ENCODE measurements at regions not wholly inside any gene's neighbourhood (a gene's known extent, or its start where the extent isn't known, plus 50 kb on each side); places are given as distances from the start of the nearest gene placed in this dataset.

DNA sequence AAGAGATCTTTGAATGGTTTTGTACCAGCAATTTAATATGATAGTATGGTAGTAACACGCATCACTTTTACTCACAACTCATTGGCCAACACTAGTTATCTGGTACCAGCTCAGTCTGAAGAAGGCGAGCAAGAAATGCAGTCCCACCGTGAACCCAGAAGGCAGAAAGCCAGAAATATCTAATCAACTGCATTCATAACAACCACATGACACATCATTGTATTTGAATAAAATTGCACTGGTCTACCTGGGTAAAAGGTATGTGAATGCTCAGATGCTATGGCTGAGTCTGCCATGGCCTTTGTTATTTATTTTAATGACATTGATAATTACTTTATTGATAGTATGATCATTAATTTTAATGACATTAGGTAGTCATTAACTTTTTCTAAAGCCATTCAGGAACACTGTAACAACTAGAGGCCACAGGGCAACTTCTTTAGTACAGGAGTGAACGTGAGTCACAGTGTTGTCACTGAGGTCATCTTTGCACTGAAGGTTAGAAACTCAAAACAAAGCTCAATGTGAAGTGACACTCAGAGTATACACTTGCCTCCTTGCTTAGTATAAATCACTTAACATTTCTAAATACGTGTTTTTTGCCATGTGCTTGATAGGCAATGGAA, 475.6 kb upstream of the TNP1 start:
- no peak for DNase-seq (ENCODE audit: low spot score)

DNA sequence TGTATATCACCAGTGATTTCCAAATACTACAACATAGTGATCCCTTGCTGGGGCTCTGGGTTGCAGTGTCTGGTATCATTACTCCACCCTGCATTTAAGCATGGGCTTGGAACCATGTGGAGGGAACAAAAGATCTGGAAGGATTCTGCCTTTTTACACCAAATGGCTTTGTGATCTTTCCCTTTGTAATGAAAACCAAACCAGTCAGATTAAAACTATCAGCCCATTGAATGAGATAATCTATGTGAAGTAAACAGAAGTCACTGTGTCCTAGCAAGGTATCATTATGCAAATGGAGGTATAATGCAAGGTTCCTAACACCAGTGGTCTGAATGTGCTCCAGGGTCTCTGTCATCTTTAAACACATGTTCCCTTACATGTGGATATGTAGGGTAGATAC, 474.7 kb upstream of the TNP1 start:
- no peak for DNase-seq (ENCODE audit: low spot score)

DNA sequence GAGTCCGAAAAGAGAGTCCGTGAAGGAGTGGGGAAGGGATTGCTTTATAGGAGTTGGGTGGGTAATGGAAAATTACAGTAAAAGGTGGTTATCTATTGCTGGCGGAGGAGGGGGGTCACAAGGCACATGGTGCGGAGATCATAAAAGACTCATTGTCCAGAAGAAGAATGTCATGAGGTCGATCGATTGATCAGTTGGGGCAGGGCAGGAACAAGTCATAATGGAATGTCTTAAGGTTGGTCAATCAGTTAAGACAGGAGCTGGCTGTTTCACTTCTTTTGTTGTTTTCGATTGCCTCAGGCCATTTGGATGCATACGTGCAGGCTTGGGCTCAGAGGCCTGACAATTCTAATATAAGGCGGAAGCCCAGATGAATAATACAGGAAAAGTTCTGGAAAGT, 473.0 kb upstream of the TNP1 start:
- no peak for DNase-seq (ENCODE audit: low spot score)

DNA sequence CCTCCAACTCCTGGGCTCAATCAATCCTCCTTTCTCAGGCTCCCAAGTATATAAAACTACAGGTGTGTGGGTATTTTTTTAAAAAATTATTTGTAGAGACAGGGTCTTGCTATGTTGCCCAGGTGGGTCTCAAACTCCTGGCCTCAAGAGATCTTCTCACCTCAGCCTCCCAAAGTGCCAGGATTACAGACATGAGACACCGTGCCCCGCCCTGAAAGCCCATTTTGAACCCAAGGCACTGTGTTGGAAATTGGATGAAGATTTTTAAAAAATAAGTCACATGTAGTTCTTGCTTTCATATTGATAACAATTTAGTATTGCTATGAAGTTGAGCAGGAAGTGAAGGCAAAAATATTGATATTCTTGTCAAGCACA, 472.5 kb upstream of the TNP1 start:
- no peak for DNase-seq (ENCODE audit: low spot score)

DNA sequence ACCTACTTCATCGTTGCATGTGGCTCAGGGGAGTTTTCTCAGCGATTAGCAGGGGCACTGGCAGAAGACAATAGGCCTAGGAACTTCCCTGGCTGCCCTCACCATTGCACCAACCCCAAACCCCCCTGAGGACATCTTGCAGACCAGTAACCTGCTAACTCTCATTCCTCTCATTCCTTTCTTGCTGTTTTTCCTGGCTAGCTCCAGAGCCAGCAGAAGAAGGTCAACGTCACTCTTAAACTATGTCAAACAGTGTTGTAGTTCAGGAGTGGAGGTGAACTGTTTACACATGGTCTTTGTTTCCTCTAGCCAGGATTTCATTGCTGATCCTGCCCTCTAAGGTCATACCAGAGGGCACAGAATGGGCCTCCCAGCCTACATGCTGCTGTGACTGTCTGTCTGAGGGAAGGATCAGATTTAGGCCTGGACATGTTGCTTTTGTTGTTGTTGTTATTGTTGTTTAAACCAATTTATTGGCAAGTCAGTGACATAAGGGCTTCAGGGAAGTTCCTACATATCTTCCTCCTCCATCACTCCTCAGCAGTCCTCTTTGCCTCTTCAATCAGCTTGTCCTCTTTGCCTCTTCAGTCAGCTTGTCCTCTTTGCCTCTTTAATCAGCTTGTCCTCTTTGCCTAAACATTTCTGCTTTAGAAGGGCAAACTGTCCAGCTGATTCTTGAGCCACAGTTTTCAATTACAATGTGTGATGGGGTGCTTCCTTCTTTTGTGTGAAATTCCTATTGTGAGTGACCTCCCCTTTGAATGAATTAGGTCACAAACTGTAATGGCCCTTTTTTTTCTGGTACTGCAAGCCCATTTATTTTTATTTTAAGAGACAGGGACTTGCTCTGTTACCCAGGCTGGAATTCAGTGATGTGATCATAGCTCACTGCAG, 471.9 kb upstream of the TNP1 start:
- DNase-seq (ENCODE audit: low spot score) = no peak

DNA sequence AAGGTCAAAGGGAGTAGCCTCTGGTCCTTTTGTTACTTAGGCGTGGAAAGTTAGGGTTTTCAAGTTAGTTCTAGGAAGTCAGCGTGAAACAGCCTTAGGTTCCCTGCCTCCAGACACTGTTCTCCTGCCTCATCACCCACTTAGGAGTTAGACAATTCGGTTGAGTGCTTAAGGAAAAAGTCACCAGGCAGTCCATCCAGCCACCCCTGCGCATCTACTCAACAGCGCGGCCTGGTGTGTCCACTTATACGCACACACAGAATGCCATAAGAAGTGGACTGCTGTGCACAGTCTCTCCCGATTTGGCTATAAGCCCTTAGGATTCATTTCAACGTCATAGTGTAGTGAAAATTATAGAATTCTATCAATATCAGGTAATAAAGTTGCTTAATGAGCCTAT, 470.8 kb upstream of the TNP1 start:
- no peak for DNase-seq (ENCODE audit: low spot score)

DNA sequence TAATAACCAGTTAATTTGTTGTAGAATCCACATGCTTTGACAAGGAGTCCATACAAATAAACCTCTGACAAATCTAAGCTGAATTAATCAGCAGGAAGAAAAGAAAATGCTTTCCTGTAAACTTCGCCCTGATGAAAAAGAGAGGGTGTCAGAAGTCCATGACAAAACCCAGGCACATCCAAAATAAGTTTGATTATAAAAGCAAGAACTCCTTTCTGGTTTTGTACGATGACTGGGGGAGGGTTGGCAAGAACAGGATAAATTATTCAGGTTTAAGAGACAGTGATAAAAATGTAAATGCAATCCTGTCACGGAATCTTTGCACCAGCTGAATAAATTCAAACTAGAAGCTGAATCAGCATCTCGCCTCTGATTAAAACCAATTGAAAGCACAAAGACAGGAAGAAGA, 469.2 kb upstream of the TNP1 start:
- DNase-seq (ENCODE audit: low spot score) = peak; percentile 34

DNA sequence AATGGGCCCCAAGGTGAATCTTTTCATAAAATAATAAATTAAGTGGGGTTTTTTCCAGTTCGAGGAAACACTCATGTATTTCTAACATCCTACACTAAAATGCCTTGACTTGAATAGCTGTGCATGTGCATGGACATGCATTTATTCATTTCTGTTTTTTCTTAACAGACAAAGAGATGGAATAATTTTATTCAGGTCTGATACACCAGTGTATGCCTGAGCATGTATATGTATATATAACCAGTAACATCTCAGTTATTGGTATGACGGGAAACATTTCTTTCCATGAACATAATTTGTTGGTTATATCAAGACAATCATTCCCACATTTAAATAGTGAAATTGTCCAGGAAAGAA, 468.7 kb upstream of the TNP1 start:
- no peak for DNase-seq (ENCODE audit: low spot score)

DNA sequence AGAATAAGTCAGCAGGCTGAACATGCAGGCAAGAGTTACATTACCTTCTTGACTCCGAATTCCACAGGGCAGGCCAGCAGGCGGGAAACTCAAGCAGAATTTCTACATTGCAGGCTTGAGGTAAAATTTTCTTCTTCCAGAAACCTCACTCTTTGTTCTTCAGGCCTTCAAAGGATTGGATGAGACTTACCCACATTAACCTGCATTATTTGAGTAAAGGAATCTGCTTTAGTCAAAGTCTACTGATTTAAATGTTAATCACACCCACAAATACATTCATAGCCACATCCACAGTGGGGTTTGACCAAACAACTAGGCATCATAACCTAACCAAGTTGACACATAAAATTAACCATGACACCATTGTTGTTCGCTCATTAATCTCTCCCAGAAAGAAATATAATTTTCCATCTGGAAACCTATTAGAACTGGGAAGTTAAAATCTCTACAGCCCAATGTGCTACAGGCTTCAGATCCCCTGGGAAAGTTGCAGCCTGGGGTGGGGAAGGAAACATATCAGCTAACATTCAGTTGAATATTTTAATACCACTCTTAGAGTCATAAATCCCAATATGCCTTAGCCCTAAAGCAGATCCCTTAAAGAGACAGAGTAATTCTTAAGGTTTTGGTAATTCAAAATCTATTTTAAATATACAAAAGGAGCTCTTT, 468.2 kb upstream of the TNP1 start:
- DNase-seq (ENCODE audit: low spot score) = no peak

DNA sequence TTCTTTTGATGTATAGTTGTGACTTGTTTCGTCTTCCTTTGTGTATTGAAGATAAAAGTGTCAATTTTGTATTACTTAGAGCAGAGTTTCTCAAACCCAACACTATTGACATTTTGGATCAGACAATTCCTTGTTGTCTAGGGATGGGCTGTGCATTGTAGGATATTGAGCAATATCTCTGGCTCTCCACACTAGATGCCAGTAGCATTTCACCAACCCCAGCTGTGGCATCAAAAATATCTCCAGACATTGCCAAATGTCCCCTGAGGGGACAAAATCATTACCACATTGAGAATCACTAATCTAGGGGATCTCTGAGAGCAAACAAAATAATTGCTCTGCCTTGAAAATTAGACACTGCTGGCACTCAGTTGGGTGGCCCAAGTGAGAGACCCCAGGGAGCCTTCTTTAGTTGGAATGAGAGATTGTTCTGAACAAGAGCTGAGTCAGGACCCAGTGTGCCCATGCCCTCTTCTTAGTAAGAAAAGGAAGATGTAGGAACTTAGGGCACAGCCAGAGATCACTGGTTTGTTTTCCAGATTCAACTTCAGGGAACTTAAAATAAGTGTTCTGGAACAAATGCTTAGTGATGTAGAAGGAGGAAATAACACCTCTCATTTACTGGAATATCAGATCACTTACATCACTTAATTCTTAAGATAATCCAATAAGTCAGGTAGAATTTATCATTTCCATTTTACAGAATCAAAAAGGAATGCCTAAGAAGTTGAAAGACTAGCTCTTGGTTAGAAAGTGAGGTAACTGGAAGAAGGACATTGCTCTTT, 466.6 kb upstream of the TNP1 start:
- DNase-seq (ENCODE audit: low spot score) = no peak

DNA sequence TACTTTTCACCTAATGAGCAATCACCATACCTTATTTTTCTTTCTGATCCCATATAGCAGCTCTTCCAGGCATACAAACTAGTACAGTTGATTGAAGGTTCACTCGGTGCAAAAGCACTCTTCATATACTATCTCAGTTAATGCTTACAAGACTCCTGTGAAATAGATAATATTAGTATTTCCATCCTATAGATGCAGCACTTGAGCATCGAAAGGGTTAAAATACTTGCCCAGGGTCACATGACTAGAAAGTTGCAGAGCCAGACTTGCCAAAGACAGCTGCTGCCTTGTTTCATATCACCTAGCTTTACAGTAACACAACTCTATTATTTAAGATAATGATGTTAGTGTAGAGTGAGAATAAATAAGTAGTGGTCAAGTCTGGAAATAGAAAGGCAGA, 466.0 kb upstream of the TNP1 start:
- no peak for DNase-seq (ENCODE audit: low spot score)

DNA sequence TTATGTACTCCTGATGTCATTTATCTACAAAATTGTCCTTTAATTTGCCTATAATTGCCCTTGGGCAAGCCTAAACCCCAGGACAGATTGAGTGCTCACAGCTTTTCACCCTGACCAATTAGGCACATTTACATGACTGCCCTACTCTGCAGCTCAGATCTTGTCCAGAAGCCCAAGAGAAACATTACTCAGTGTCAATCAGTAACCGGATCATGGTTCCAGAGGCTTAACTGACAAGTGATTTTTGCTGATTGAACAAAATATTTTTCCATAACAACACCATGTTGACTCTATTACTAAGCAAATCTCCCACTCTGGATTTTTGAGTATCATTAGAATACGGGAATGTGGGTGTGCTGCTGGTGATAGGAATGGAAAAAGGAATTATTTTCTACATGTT, 465.4 kb upstream of the TNP1 start:
- DNase-seq (ENCODE audit: low spot score) = no peak

DNA sequence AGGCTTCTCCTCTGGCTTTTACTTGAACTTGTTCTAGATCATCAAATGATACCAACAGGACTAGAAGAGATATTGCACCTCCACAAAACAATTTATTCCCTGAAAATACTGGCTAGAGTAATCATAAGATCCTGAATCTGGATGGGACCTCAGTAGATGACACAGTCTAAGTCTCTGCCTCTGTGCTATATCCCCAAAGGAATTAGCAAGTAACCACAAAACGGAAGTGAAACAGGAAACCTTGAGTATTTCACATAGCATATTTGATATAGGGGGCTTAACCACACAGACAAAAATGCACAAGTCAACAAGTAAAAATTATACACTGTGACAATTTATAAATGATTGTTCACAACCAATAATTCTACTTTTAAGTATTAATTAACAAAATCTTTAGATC, 456.9 kb upstream of the TNP1 start:
- DNase-seq (ENCODE audit: low spot score) = no peak

DNA sequence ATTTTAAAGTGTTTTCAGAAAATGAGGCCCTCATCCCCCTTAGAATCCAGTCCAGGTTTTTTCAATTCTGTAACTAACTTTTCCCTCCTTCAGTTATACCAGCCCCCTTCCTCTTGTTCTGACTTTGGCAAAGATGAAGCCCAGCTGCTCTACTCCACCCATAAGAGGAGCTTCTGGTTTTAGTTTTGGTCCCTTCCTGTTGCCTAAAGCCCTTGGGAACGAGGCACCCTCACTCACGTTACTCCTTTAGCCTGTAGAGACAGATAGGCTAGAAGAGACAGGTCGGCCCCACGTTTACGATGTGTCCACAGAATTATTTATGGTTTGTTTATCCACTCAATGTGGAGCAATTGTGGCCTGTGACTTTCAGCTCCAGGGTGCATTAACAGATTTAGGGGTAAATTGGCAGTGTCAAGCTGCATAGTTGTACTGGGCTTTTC, 454.2 kb upstream of the TNP1 start:
- no peak for DNase-seq (ENCODE audit: low spot score)

DNA sequence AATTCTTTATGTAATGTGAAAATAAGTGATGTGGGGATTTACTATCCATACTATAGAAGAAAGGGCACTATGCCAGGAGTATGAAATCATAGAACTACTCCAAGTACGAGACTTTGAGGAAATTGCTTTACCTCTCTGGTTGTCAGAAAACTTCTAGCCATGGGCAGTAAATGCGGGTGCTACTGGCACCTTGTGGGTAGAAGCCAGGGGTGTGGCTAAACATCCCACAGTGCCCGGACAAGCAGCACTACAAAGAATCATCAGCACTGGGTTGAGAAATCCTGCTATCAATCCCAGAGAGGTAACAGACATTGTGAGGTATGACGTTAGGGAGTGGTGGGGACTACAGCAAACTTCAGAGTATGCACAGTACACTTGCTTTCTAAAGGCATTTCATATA, 453.5 kb upstream of the TNP1 start:
- DNase-seq (ENCODE audit: low spot score) = no peak

DNA sequence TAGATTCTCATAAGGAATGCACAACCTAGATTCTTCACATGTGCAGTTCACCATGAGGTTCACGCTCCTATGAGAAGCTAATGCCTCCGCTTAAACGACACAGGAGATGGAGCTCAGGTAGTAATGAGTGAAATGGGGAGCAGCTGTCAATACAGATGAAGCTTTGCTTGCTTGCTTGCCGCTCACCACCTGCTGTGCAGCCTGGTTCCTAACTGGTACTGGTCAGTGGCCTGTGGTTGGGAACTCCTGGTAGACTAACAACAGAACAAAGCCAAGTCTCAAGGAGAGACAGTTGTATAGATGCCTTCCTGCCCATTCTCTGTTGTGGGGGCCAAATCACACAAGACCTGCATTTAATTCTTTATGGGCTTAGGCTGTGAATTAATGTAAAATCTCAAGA, 449.2 kb upstream of the TNP1 start:
- DNase-seq (ENCODE audit: low spot score) = no peak

DNA sequence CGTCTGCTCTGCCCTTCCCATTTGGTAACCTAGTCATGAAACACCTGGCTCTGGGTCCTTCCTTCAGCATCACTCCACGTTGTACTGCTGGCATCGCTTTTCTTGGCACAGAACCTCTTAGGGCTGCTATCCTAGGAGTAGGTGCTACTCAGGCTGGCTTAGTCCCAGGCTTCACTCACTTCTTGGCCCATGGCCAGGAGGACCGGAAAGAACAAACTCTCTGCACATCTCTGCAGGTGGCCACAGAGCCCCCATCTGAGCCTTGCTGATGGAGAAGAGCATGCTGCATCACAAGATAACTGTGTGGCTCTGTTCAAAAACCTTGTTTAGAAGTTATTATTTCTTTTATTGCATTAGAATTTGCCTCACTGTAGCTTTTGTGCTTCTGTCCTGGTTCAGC, 447.2 kb upstream of the TNP1 start:
- no peak for DNase-seq (ENCODE audit: low spot score)

DNA sequence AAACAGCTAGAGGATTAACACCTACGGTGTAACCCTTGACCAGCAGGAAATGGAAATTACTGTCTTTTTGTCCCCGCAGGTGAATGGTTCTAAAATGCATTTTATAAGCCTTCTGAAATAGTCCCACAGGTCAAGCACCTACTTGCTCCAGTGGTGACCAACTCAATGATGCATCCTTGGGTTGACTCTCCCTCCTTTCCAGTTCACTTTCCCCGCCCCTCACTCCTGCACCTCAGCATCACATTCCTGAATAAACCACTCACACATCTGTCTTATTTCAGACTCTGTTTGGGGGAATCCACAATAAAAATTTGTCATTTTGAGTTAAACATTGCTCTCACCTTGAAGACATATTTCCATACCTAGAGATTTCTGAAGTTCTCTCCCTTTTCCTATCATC, 446.0 kb upstream of the TNP1 start:
- no peak for DNase-seq (ENCODE audit: low spot score)

DNA sequence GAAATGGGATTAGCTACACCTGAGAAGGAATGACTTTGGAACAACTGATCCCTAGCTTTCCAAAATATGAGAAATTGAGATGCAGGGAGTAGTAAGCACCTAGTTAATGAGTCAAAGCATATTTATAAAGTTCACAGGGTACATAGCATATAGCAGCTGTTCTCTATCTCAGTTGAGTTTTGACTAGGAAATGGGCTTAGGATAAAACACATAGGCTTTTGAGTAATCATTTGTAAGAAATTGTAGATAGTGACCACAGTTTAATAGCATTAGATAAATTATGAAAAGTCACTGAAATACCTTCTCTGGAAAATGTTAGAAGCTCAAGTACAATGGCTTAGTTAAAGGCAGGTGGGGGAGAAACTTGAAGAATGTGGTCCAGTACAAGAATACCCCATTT, 444.7 kb upstream of the TNP1 start:
- DNase-seq (ENCODE audit: low spot score) = no peak

DNA sequence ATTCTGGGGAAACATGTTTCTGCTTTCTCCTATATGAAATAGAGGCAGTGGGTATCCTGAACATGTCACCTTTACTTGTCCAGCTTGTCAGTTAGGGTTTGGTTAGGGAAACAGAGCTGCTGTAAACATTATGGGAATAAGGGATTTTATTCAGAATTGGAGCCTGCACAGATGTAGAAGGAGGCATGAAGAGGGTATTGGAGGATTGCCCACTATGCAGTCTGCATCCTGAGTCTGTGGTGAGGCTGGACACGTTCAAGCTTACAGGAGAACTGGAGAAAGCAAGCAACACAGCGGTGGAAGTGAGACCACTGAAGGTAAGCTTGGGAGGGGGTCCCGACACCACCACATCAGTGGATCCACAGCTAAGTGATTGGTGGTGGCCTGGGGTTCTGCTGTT, 443.0 kb upstream of the TNP1 start:
- DNase-seq (ENCODE audit: low spot score) = no peak

DNA sequence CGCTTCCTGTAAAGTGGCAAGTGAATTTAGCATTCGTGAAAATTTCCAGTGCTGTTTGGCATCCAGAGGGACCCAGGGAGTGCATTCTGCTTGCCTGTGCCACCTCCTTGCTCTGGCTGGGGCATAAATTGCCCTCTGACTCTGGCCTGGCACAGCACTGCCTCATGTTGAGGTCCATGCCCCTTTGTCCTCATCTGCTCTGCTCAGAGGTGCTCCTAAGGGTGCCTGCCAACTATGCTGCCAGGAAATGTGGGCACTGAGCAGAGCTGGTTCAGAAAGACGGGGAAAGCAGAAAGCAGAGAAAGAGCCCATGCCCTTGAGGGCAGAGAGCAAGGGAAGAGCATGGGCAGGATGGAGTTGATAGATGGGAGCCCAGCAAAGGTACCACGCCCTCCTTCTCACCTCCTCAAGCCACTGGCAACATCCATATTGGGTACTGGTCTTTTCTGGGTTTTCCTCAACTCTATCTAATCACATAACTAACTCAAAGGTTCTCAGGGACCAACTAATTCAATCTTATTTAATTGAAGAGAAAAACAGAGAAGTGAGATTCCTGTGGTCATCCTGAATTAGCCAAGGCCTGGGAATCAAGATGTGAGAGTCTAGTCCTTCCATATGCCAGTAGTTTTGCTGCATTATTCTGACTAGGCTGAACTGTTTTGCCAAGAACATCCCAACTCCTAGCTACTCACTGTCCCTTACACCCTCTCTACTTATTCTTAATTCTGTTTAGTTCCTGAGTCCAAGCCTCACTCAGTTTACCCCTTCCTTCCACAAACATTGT, 441.5 kb upstream of the TNP1 start:
- no peak for DNase-seq (ENCODE audit: low spot score)

DNA sequence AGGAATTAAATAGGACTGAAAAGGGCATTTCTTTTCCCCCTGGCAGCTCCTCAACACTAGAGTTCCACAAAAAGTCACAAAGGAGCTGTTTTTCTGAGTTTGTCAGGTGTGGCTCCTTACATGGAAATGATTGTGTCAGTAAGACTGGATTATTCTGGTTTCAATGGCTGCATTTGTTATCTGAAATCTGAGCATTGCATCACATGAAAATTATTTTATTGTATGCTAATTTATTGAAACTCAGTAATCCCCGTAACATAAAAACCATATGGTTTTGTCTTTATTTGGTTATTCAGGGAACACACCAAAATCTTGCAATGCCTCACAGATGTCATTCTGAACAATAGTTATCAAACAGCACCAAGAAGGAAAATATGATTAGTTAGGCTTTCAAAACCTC, 439.7 kb upstream of the TNP1 start:
- DNase-seq (ENCODE audit: low spot score) = no peak

All from putamen (tissue), 1 donor.